HCT116 (cell line): ENCODE measurements at regions not wholly inside any gene's neighbourhood (a gene's known extent, or its start where the extent isn't known, plus 50 kb on each side); places are given as distances from the start of the nearest gene placed in this dataset.

ENCODE experiments used
- ATAC-seq: fragments of 200-7000 bp; cut with Tn5 transposase; 2 replicates; pipeline ENCODE4 v1.9.1; 2020; ENCODE audit warnings: mild to moderate bottlenecking, moderate library complexity
- BruUV-seq: library from RNA; stranded (reverse); fragments of 400-500 nt; replicated peaks from 2 replicates; lab custom pipeline; 2021; lab: Mats Ljungman, UMichigan
- CTCF ChIA-PET: fragments of 300-600 bp; sonication (Branson Sonifier 250); formaldehyde crosslinking; loops from one replicate; lab custom pipeline; 2021; ENCODE audit warnings: antibody characterized with exemption; lab: Charles Lee
- POLR2A ChIA-PET: fragments of 300-600, 350-600 bp; sonication (Branson Sonifier 250); formaldehyde crosslinking; loops from one replicate; lab custom pipeline; 2021; ENCODE audit warnings: antibody characterized with exemption; lab: Charles Lee
- RAD21 ChIA-PET, 2 experiments: fragments of 300-600 bp; sonication (Branson Sonifier 250); formaldehyde crosslinking; loops; one replicate each; lab custom pipeline; 2023; ENCODE audit warnings: low total read pairs in 2 of 2; ENCODE audit not compliant: uncharacterized antibody in 2 of 2, unreplicated experiment in 2 of 2, low non-redundant PET in 1 of 2; lab: Charles Lee
- DNase-seq: peaks from one replicate; pipeline ENCODE4 v3.0.0-alpha.2; 2010; ENCODE audit warnings: low read depth, low spot score
- H2AFZ ChIP-seq: fragments of 200-600 bp; shearing (Covaris generic), sonication (generic); 2 replicates; pipeline ENCODE4 v1.6.1; 2017; ENCODE audit warnings: low read depth, mixed run types, mixed read lengths, antibody characterized with exemption, low read length; ENCODE audit not compliant: poor library complexity, severe bottlenecking
- H3K27ac ChIP-seq: 2 replicates; pipeline ENCODE4 v1.5.1; 2012; ENCODE audit warnings: low read depth, low read length
- H3K27me3 ChIP-seq: fragments of 200-600 bp; sonication (generic); 2 replicates; pipeline ENCODE4 v1.6.1; 2016; ENCODE audit warnings: mixed run types, low read length, mixed read lengths; ENCODE audit not compliant: insufficient read depth
- H3K36me3 ChIP-seq, 2 experiments: fragments of 200-500 bp in 1 of 2; fragments of 200-600 bp in 1 of 2; sonication (Bioruptor generic) in 1 of 2; sonication (generic) in 1 of 2; 2 replicates each; pipeline versions ENCODE4 v1.5.1 to v1.6.1; 2014 to 2016; ENCODE audit warnings: low read length in 2 of 2, inconsistent platforms in 1 of 2, mixed read lengths in 1 of 2, mixed run types in 1 of 2; ENCODE audit not compliant: insufficient read depth in 2 of 2, control insufficient read depth in 1 of 2
- H3K4me1 ChIP-seq, 2 experiments: fragments of 200-600 bp in 1 of 2; sonication (generic) in 1 of 2; 2 replicates each; pipeline versions ENCODE4 v1.5.1 to v1.6.1; 2012 to 2017; ENCODE audit warnings: low read length in 2 of 2, inconsistent platforms in 1 of 2, mild to moderate bottlenecking in 1 of 2, mixed read lengths in 1 of 2, mixed run types in 1 of 2, moderate library complexity in 1 of 2; ENCODE audit not compliant: insufficient read depth in 2 of 2, control insufficient read depth in 1 of 2
- H3K4me2 ChIP-seq: fragments of 200-600 bp; sonication (generic); 2 replicates; pipeline ENCODE4 v1.6.1; 2017; ENCODE audit warnings: mixed run types, low read length, mixed read lengths
- H3K4me3 ChIP-seq, 2 experiments: fragments of 200-600 bp in 1 of 2; sonication (generic) in 1 of 2; replicated peaks in 1 of 2; 2 replicates each; pipeline ENCODE4 v1.5.1; 2011 to 2016; ENCODE audit warnings: low read length in 2 of 2, control low read depth in 1 of 2, low read depth in 1 of 2, mild to moderate bottlenecking in 1 of 2, mixed read lengths in 1 of 2, mixed run types in 1 of 2
- H3K79me2 ChIP-seq: fragments of 200-600 bp; sonication (generic); 2 replicates; pipeline ENCODE4 v1.6.1; 2017; ENCODE audit warnings: mild to moderate bottlenecking, mixed run types, low read length, moderate library complexity, mixed read lengths; ENCODE audit not compliant: insufficient read depth
- H3K9ac ChIP-seq: fragments of 200-600 bp; sonication (generic); 2 replicates; pipeline ENCODE4 v1.6.1; 2016; ENCODE audit warnings: low read length, mixed read lengths
- H3K9me2 ChIP-seq: fragments of 200-600 bp; sonication (generic), shearing (Covaris generic); 2 replicates; pipeline ENCODE4 v1.6.1; 2017; ENCODE audit warnings: mixed run types, mild to moderate bottlenecking, moderate library complexity; ENCODE audit not compliant: insufficient read depth
- H3K9me3 ChIP-seq, 2 experiments: fragments of 200-500 bp in 1 of 2; fragments of 200-600 bp in 1 of 2; sonication (Bioruptor generic) in 1 of 2; sonication (generic) in 1 of 2; 2 replicates each; pipeline ENCODE4 v1.6.1; 2014 to 2017; ENCODE audit warnings: low read length in 2 of 2, mixed read lengths in 2 of 2, inconsistent platforms in 1 of 2, low read depth in 1 of 2, mild to moderate bottlenecking in 1 of 2, mixed run types in 1 of 2, moderate library complexity in 1 of 2; ENCODE audit not compliant: control insufficient read depth in 1 of 2, insufficient read depth in 1 of 2
- H4K20me1 ChIP-seq: fragments of 200-600 bp; sonication (generic), shearing (Covaris generic); 2 replicates; pipeline ENCODE4 v1.6.1; 2017; ENCODE audit warnings: mixed run types, mild to moderate bottlenecking, moderate library complexity; ENCODE audit not compliant: insufficient read depth
- CBX3 ChIP-seq: IDR thresholded peaks from 2 replicates; pipeline ENCODE4 v1.6.1; 2012; ENCODE audit warnings: low read depth
- EGR1 ChIP-seq: IDR thresholded peaks from 2 replicates; pipeline ENCODE4 v1.6.1; 2012; ENCODE audit warnings: low read depth
- ELF1 ChIP-seq: IDR thresholded peaks from 2 replicates; pipeline ENCODE4 v1.6.1; 2012; ENCODE audit warnings: low read depth, borderline replicate concordance
- EZH2 ChIP-seq: fragments of 200-600 bp; sonication (generic); IDR thresholded peaks from 2 replicates; pipeline ENCODE4 v1.6.1; 2017; ENCODE audit warnings: antibody characterized with exemption, mixed run types
- EZH2phosphoT487 ChIP-seq: fragments of 200-600 bp; IDR thresholded peaks from 2 replicates; pipeline ENCODE4 v1.6.1; 2018; ENCODE audit warnings: antibody characterized with exemption, borderline replicate concordance
- JUND ChIP-seq: IDR thresholded peaks from 2 replicates; pipeline ENCODE4 v1.6.1; 2012
- POLR2A ChIP-seq: IDR thresholded peaks from 2 replicates; pipeline ENCODE4 v1.7.0; 2011; ENCODE audit warnings: borderline replicate concordance; ENCODE audit not compliant: insufficient read depth, insufficient read length; ENCODE audit errors: extremely low read depth
- POLR2AphosphoS5 ChIP-seq: IDR thresholded peaks from 2 replicates; pipeline ENCODE4 v1.6.1; 2011; ENCODE audit warnings: mild to moderate bottlenecking, low read depth, low read length, moderate library complexity
- SIN3A ChIP-seq: IDR thresholded peaks from 2 replicates; pipeline ENCODE4 v1.6.1; 2012; ENCODE audit warnings: low read depth
- SP1 ChIP-seq: IDR thresholded peaks from 2 replicates; pipeline ENCODE4 v1.6.1; 2012; ENCODE audit warnings: low read depth
- SRF ChIP-seq: IDR thresholded peaks from 2 replicates; pipeline ENCODE4 v1.6.1; 2012; ENCODE audit warnings: low read depth
- YY1 ChIP-seq: IDR thresholded peaks from 2 replicates; pipeline ENCODE4 v1.6.1; 2011; ENCODE audit warnings: low read length, low read depth, moderate library complexity, mild to moderate bottlenecking; ENCODE audit not compliant: insufficient replicate concordance; ENCODE audit errors: extremely low read depth
- ZNF274 ChIP-seq: fragments of 200-500 bp; sonication (Bioruptor generic); IDR thresholded peaks from 2 replicates; pipeline ENCODE4 v1.6.1; 2014; ENCODE audit warnings: mild to moderate bottlenecking, low read depth, low read length, inconsistent platforms
- intact Hi-C: fragments of 100-400 bp; cut with micrococcal nuclease; formaldehyde crosslinking; loops from 2 replicates; pipeline ENCODE4 v1.10.0; 2022
- TF ChIP-seq, protein P1 (sequence below): IDR thresholded peaks from 2 replicates; pipeline ENCODE4 v1.6.1; 2012; ENCODE audit warnings: low read depth
- TF ChIP-seq, protein P2 (sequence below): IDR thresholded peaks from 2 replicates; pipeline ENCODE4 v1.6.1; 2011; ENCODE audit warnings: mild to moderate bottlenecking, low read length, moderate library complexity; ENCODE audit not compliant: insufficient replicate concordance; ENCODE audit errors: extremely low read depth

DNA sequence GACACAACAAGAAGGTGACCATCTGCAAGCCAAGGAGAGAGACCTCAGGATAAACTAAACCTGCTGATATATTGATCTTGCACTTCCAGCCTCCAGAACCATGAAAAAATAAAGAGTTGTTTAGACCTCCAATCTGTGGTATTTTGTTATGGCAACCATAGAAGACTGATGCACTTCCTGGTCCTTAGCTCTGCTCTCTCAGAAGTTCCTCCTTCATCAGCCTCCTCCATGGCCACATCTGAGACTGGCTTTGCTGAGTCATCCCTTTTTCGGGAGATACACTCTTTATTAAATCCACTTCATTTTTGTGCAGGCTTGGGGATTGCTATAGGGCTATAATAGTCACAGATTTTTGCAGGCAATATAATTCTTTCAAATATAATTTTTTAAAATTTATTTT, 89.6 kb upstream of the ATF7IP start:
- CTCF ChIA-PET, result no interaction called here
- TF ChIP-seq EGR1, result no peak
- no peak for TF ChIP-seq CBX3
- TF ChIP-seq, protein P1, sequence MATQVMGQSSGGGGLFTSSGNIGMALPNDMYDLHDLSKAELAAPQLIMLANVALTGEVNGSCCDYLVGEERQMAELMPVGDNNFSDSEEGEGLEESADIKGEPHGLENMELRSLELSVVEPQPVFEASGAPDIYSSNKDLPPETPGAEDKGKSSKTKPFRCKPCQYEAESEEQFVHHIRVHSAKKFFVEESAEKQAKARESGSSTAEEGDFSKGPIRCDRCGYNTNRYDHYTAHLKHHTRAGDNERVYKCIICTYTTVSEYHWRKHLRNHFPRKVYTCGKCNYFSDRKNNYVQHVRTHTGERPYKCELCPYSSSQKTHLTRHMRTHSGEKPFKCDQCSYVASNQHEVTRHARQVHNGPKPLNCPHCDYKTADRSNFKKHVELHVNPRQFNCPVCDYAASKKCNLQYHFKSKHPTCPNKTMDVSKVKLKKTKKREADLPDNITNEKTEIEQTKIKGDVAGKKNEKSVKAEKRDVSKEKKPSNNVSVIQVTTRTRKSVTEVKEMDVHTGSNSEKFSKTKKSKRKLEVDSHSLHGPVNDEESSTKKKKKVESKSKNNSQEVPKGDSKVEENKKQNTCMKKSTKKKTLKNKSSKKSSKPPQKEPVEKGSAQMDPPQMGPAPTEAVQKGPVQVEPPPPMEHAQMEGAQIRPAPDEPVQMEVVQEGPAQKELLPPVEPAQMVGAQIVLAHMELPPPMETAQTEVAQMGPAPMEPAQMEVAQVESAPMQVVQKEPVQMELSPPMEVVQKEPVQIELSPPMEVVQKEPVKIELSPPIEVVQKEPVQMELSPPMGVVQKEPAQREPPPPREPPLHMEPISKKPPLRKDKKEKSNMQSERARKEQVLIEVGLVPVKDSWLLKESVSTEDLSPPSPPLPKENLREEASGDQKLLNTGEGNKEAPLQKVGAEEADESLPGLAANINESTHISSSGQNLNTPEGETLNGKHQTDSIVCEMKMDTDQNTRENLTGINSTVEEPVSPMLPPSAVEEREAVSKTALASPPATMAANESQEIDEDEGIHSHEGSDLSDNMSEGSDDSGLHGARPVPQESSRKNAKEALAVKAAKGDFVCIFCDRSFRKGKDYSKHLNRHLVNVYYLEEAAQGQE, result no peak
- no peak for TF ChIP-seq SRF
- no peak for TF ChIP-seq SP1
- no peak for TF ChIP-seq EZH2
- no peak for TF ChIP-seq YY1
- no peak for TF ChIP-seq EZH2phosphoT487
- TF ChIP-seq, protein P2, sequence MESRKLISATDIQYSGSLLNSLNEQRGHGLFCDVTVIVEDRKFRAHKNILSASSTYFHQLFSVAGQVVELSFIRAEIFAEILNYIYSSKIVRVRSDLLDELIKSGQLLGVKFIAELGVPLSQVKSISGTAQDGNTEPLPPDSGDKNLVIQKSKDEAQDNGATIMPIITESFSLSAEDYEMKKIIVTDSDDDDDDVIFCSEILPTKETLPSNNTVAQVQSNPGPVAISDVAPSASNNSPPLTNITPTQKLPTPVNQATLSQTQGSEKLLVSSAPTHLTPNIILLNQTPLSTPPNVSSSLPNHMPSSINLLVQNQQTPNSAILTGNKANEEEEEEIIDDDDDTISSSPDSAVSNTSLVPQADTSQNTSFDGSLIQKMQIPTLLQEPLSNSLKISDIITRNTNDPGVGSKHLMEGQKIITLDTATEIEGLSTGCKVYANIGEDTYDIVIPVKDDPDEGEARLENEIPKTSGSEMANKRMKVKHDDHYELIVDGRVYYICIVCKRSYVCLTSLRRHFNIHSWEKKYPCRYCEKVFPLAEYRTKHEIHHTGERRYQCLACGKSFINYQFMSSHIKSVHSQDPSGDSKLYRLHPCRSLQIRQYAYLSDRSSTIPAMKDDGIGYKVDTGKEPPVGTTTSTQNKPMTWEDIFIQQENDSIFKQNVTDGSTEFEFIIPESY, result no peak
- TF ChIP-seq POLR2A, result no peak
- no peak for TF ChIP-seq ELF1
- TF ChIP-seq SIN3A, result no peak
- TF ChIP-seq ZNF274, result no peak
- TF ChIP-seq POLR2AphosphoS5, result no peak
- TF ChIP-seq JUND, result no peak
- POLR2A ChIA-PET, result no interaction called here
- RAD21 ChIA-PET, result no interaction called here
- no peaks in the 10 kb centered on the region for H3K27me3 ChIP-seq
- intact Hi-C loops, result no loop called here
- H3K27ac ChIP-seq, result no peak overlapping the region
- H3K36me3 ChIP-seq, result no peaks in the 10 kb centered on the region
- H3K79me2 ChIP-seq, result no peaks in the 10 kb centered on the region
- H2AFZ ChIP-seq, result no peak overlapping the region
- no peak overlapping the region for H3K9ac ChIP-seq
- H3K4me2 ChIP-seq, result no peak overlapping the region
- BruUV-seq, result no TSS peak
- no peaks in the 10 kb centered on the region for H3K9me3 ChIP-seq
- no peaks in the 10 kb centered on the region for H4K20me1 ChIP-seq
- H3K9me2 ChIP-seq, result no peaks in the 10 kb centered on the region
- no peak overlapping the region for H3K4me3 ChIP-seq
- ATAC-seq, result no peak
- no peak for DNase-seq
- H3K4me1 ChIP-seq, result no peaks in the 10 kb centered on the region
